ENCODE measurements at regions not wholly inside any gene's neighbourhood (a gene's known extent, or its start where the extent isn't known, plus 50 kb on each side); places are given as distances from the start of the nearest gene placed in this dataset.
A peak's percentile ranks its signal among the peaks of the same experiment; 100 is the strongest.

DNA sequence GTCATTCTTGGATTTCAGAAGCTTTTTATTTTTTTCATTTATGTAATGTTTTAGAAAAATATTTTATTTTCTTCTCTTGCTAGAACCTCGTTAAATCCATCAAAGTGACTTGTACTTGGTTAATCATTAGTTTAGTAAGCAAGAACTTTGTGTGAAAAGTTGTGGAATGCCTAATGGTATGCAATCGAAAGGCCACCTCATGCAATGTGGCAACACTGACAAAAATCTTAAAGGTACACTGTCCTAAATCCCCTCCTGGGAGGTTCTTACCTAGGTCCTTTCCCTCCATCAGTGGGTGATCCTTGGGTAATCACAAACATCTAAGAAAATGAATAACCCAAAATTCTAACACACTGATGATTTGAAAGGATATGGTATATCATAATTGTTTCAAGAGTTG lies 304.2 kb downstream of the DNAH5 start:
- H3K4me3 ChIP-seq (ENCODE audit: insufficient read length, low read depth) = no peak overlapping the region
- DNase-seq (ENCODE audit: low read depth, low spot score) = no peak

GRCh38 chr5:13632676-13633075 lies 311.8 kb downstream of the DNAH5 start:
- H3K4me1 ChIP-seq (ENCODE audit: insufficient read depth, insufficient read length) = no peaks in the 10 kb centered on the region
- H3K27me3 ChIP-seq (ENCODE audit: insufficient read depth, insufficient read length) = no peaks in the 10 kb centered on the region
- peak; percentile 8 for DNase-seq (ENCODE audit: low read depth, low spot score)
- H3K9me3 ChIP-seq (ENCODE audit: insufficient read depth, low read length) = no peaks in the 10 kb centered on the region
- H3K4me3 ChIP-seq (ENCODE audit: insufficient read length, low read depth) = no peak overlapping the region
- H3K36me3 ChIP-seq (ENCODE audit: insufficient read depth, insufficient read length, low read length) = no peaks in the 10 kb centered on the region
- no peak overlapping the region for H3K9ac ChIP-seq (ENCODE audit: insufficient read length, low read depth)
- TF ChIP-seq SUZ12 (IDR thresholded peaks at IDR 0.05; ENCODE audit: extremely low read depth, insufficient read depth, insufficient read length) (no peak), YY1 (IDR thresholded peaks at IDR 0.05; ENCODE audit: insufficient read depth, insufficient read length) (no peak), ZNF274 (IDR thresholded peaks at IDR 0.05; ENCODE audit: low read depth, low read length) (no peak)

More for the DNA sequence above, 304.2 kb downstream of the DNAH5 start:
- TF ChIP-seq ZNF274 (IDR thresholded peaks at IDR 0.05; ENCODE audit: low read depth, low read length) = no peak
- no peak for TF ChIP-seq SUZ12 (IDR thresholded peaks at IDR 0.05; ENCODE audit: extremely low read depth, insufficient read depth, insufficient read length)
- no peak for TF ChIP-seq YY1 (IDR thresholded peaks at IDR 0.05; ENCODE audit: insufficient read depth, insufficient read length)
- no peaks in the 10 kb centered on the region for H3K4me1 ChIP-seq (ENCODE audit: insufficient read depth, insufficient read length)
- H3K9ac ChIP-seq (ENCODE audit: insufficient read length, low read depth) = no peak overlapping the region
- H3K36me3 ChIP-seq (ENCODE audit: insufficient read depth, insufficient read length, low read length) = no peaks in the 10 kb centered on the region
- no peaks in the 10 kb centered on the region for H3K9me3 ChIP-seq (ENCODE audit: insufficient read depth, low read length)
- H3K27me3 ChIP-seq (ENCODE audit: insufficient read depth, insufficient read length) = no peaks in the 10 kb centered on the region

DNA sequence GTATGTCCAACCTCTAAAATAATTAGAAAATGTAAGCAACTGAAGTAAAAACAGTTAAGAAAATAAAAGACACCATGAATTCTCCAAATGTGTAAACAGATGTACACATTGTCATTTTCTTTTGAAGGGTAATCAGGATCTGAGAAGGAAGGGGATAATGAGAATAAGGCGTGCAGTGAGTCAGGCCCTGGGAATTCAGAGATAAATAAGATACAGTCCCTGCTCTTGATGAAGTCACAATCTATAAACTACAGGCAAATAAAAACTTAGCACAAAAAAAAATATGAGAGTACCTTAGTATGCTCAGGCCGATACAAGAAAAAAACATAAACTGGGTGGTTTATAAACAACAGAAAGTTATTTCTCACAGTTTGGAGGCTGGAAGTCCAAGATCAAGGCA lies 315.3 kb downstream of the DNAH5 start:
- Histone ChIP-seq H3K36me3 (ENCODE audit: insufficient read depth, insufficient read length, low read length) (no peaks in the 10 kb centered on the region), H3K27me3 (ENCODE audit: insufficient read depth, insufficient read length) (no peaks in the 10 kb centered on the region), H3K4me1 (ENCODE audit: insufficient read depth, insufficient read length) (no peaks in the 10 kb centered on the region), H3K9me3 (ENCODE audit: insufficient read depth, low read length) (no peaks in the 10 kb centered on the region), H3K9ac (ENCODE audit: insufficient read length, low read depth) (no peak overlapping the region), H3K4me3 (ENCODE audit: insufficient read length, low read depth) (no peak overlapping the region)
- no peak for TF ChIP-seq ZNF274 (IDR thresholded peaks at IDR 0.05; ENCODE audit: low read depth, low read length)
- no peak for TF ChIP-seq SUZ12 (IDR thresholded peaks at IDR 0.05; ENCODE audit: extremely low read depth, insufficient read depth, insufficient read length)
- no peak for TF ChIP-seq YY1 (IDR thresholded peaks at IDR 0.05; ENCODE audit: insufficient read depth, insufficient read length)
- no peak for DNase-seq (ENCODE audit: low read depth, low spot score)

- Histone ChIP-seq H3K36me3 (ENCODE audit: insufficient read depth, insufficient read length, low read length) (no peaks in the 10 kb centered on the region), H3K9me3 (ENCODE audit: insufficient read depth, low read length) (no peaks in the 10 kb centered on the region), H3K4me1 (ENCODE audit: insufficient read depth, insufficient read length) (no peaks in the 10 kb centered on the region), H3K27me3 (ENCODE audit: insufficient read depth, insufficient read length) (no peaks in the 10 kb centered on the region), H3K9ac (ENCODE audit: insufficient read length, low read depth) (no peak overlapping the region), H3K4me3 (ENCODE audit: insufficient read length, low read depth) (no peak overlapping the region)
- no peak for DNase-seq (ENCODE audit: low read depth, low spot score)
- TF ChIP-seq ZNF274 (IDR thresholded peaks at IDR 0.05; ENCODE audit: low read depth, low read length) = no peak
- TF ChIP-seq YY1 (IDR thresholded peaks at IDR 0.05; ENCODE audit: insufficient read depth, insufficient read length) = no peak
- no peak for TF ChIP-seq SUZ12 (IDR thresholded peaks at IDR 0.05; ENCODE audit: extremely low read depth, insufficient read depth, insufficient read length)
Measured at GRCh38 chr5:13627673-13628454, 316.6 kb downstream of the DNAH5 start.

DNA sequence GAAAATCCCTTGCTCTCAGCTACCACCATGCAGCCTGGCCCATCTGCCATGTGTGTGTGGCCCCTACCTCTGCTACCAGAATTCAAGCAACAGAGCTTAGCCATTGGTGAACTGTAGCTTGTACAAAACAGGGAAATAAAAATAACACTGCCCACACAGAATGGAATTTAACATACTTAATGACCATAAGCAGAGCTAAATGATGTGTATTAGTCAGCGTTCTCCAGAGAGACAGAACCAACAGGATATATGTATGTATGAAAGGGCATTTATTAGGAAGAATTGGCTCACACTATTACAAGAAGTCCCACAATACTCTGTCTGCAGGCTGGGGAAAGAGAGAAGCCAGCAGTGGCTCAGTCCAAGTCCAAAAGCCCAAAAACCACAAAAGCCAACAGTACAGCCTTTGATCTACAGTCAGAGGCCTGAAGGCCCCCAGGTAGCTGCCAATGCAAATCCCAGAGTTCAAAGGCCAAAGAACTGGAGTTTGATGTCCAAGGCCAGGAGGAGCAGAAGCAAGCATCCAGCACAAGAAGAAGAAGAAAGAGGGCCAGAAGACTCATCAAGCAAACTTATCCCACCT lies 318.8 kb downstream of the DNAH5 start:
- no peak for TF ChIP-seq SUZ12 (IDR thresholded peaks at IDR 0.05; ENCODE audit: extremely low read depth, insufficient read depth, insufficient read length)
- no peak for TF ChIP-seq ZNF274 (IDR thresholded peaks at IDR 0.05; ENCODE audit: low read depth, low read length)
- no peak for TF ChIP-seq YY1 (IDR thresholded peaks at IDR 0.05; ENCODE audit: insufficient read depth, insufficient read length)
- Histone ChIP-seq H3K9ac (ENCODE audit: insufficient read length, low read depth) (no peak overlapping the region), H3K4me1 (ENCODE audit: insufficient read depth, insufficient read length) (no peaks in the 10 kb centered on the region), H3K9me3 (ENCODE audit: insufficient read depth, low read length) (no peaks in the 10 kb centered on the region), H3K36me3 (ENCODE audit: insufficient read depth, insufficient read length, low read length) (no peaks in the 10 kb centered on the region), H3K27me3 (ENCODE audit: insufficient read depth, insufficient read length) (no peaks in the 10 kb centered on the region), H3K4me3 (ENCODE audit: insufficient read length, low read depth) (no peak overlapping the region)
- no peak for DNase-seq (ENCODE audit: low read depth, low spot score)

GRCh38 chr5:13624283-13625074 lies 320.0 kb downstream of the DNAH5 start:
- Histone ChIP-seq H3K36me3 (ENCODE audit: insufficient read depth, insufficient read length, low read length) (no peaks in the 10 kb centered on the region), H3K4me3 (ENCODE audit: insufficient read length, low read depth) (no peak overlapping the region), H3K27me3 (ENCODE audit: insufficient read depth, insufficient read length) (no peaks in the 10 kb centered on the region), H3K9me3 (ENCODE audit: insufficient read depth, low read length) (no peaks in the 10 kb centered on the region), H3K4me1 (ENCODE audit: insufficient read depth, insufficient read length) (no peaks in the 10 kb centered on the region), H3K9ac (ENCODE audit: insufficient read length, low read depth) (no peak overlapping the region)
- TF ChIP-seq SUZ12 (IDR thresholded peaks at IDR 0.05; ENCODE audit: extremely low read depth, insufficient read depth, insufficient read length) (no peak), YY1 (IDR thresholded peaks at IDR 0.05; ENCODE audit: insufficient read depth, insufficient read length) (no peak), ZNF274 (IDR thresholded peaks at IDR 0.05; ENCODE audit: low read depth, low read length) (no peak)
- DNase-seq (ENCODE audit: low read depth, low spot score) = no peak

DNA sequence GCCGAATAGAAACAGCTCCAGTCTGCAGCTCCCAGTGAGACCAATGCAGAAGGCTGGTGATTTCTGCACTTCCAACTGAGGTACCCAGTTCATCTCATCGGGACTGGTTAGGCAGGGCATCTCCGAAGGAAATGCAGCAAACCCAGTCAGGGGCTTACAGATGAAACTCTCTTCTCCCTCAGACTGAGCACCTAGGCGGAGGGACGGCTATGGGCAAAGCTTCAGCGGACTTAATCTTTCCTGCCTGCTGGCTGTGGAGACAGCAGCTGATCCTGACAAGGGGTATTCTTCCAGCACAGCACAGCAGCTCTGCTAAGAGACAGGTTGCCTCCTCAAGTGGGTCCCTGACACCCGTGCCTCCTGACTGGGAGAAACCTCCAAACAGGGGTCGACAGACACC lies 330.9 kb downstream of the DNAH5 start:
- no peak for DNase-seq (ENCODE audit: low read depth, low spot score)
- Histone ChIP-seq H3K4me3 (ENCODE audit: insufficient read length, low read depth) (no peak overlapping the region), H3K36me3 (ENCODE audit: insufficient read depth, insufficient read length, low read length) (no peaks in the 10 kb centered on the region), H3K9me3 (ENCODE audit: insufficient read depth, low read length) (no peaks in the 10 kb centered on the region), H3K4me1 (ENCODE audit: insufficient read depth, insufficient read length) (no peaks in the 10 kb centered on the region), H3K9ac (ENCODE audit: insufficient read length, low read depth) (no peak overlapping the region), H3K27me3 (ENCODE audit: insufficient read depth, insufficient read length) (no peaks in the 10 kb centered on the region)
- TF ChIP-seq ZNF274 (IDR thresholded peaks at IDR 0.05; ENCODE audit: low read depth, low read length) (no peak), YY1 (IDR thresholded peaks at IDR 0.05; ENCODE audit: insufficient read depth, insufficient read length) (no peak), SUZ12 (IDR thresholded peaks at IDR 0.05; ENCODE audit: extremely low read depth, insufficient read depth, insufficient read length) (no peak)

All from NT2/D1 (cell line).